Panc1 (cell line): ENCODE measurements at regions not wholly inside any gene's neighbourhood (a gene's known extent, or its start where the extent isn't known, plus 50 kb on each side); places are given as distances from the start of the nearest gene placed in this dataset.

Experiments
- ATAC-seq: fragments of 200-7000 bp; cut with Tn5 transposase; 2 replicates; pipeline ENCODE4 v1.9.1; 2020; ENCODE audit warnings: mild to moderate bottlenecking, moderate library complexity
- BruUV-seq: library from RNA; stranded (reverse); fragments of 400-500 nt; replicated peaks from 2 replicates; lab custom pipeline; 2021; lab: Mats Ljungman, UMichigan
- CTCF ChIA-PET: fragments of 300-600 bp; sonication (Branson Sonifier 250); formaldehyde crosslinking; loops from one replicate; lab custom pipeline; 2022; ENCODE audit warnings: antibody characterized with exemption; lab: Charles Lee
- POLR2A ChIA-PET: fragments of 300-600 bp; sonication (Branson Sonifier 250); formaldehyde crosslinking; loops from one replicate; lab custom pipeline; 2022; ENCODE audit warnings: antibody characterized with exemption; lab: Charles Lee
- DNase-seq: peaks from one replicate; pipeline ENCODE4 v3.0.0-alpha.2; 2010; ENCODE audit warnings: low read depth, low spot score
- H3K27ac ChIP-seq: 2 replicates; pipeline ENCODE4 v1.5.1; 2011; ENCODE audit warnings: mild to moderate bottlenecking, low read length, inconsistent platforms
- H3K27me3 ChIP-seq: fragments of 200-500 bp; sonication (Bioruptor generic); 2 replicates; pipeline ENCODE4 v1.6.0; 2014; ENCODE audit warnings: low read length, inconsistent platforms; ENCODE audit not compliant: control insufficient read depth, insufficient read depth
- H3K36me3 ChIP-seq: fragments of 200-500 bp; sonication (Bioruptor generic); 2 replicates; pipeline ENCODE4 v1.5.1; 2014; ENCODE audit warnings: inconsistent platforms, mild to moderate bottlenecking, low read length, moderate library complexity; ENCODE audit not compliant: control insufficient read depth, insufficient read depth
- H3K4me1 ChIP-seq: 2 replicates; pipeline ENCODE4 v1.5.1; 2011; ENCODE audit warnings: inconsistent platforms, mild to moderate bottlenecking, low read length, moderate library complexity; ENCODE audit not compliant: control insufficient read depth, insufficient read depth
- H3K4me3 ChIP-seq, 2 experiments: 2 replicates each; pipeline ENCODE4 v1.5.1; 2011 to 2012; ENCODE audit warnings: low read depth in 2 of 2, low read length in 2 of 2, mild to moderate bottlenecking in 2 of 2, inconsistent platforms in 1 of 2, moderate library complexity in 1 of 2
- H3K9me3 ChIP-seq: fragments of 200-500 bp; sonication (Bioruptor generic); 2 replicates; pipeline ENCODE4 v1.5.1; 2014; ENCODE audit warnings: low read depth, mild to moderate bottlenecking, inconsistent platforms, low read length, moderate library complexity; ENCODE audit not compliant: control insufficient read depth, insufficient read depth
- CTCF ChIP-seq: fragments of 450-650 bp; IDR thresholded peaks from 2 replicates; pipeline ENCODE4 v1.5.1; 2017; ENCODE audit warnings: mild to moderate bottlenecking
- POLR2AphosphoS5 ChIP-seq: IDR thresholded peaks from 2 replicates; pipeline ENCODE4 v1.6.1; 2012; ENCODE audit warnings: mild to moderate bottlenecking, low read depth, low read length, moderate library complexity
- REST ChIP-seq, 2 experiments: IDR thresholded peaks; 2 replicates each; pipeline ENCODE4 v1.6.1; 2011 to 2012; ENCODE audit warnings: low read depth in 2 of 2, control low read depth in 1 of 2, low read length in 1 of 2, mild to moderate bottlenecking in 1 of 2, moderate library complexity in 1 of 2; ENCODE audit not compliant: insufficient read depth in 1 of 2
- SIN3A ChIP-seq: IDR thresholded peaks from 2 replicates; pipeline ENCODE4 v1.6.1; 2012; ENCODE audit warnings: low read depth, mild to moderate bottlenecking, low read length, moderate library complexity, borderline replicate concordance; ENCODE audit not compliant: insufficient read depth
- TCF7L2 ChIP-seq: IDR thresholded peaks from 2 replicates; pipeline ENCODE4 v1.6.1; 2011; ENCODE audit warnings: mild to moderate bottlenecking, low read depth, low read length, inconsistent platforms
- in situ Hi-C: cut with HindIII; loops from 2 replicates; pipeline ENCODE4 v1.10.0; 2016; ENCODE audit warnings: low sequenced_read_pairs, low pct_unique_long_range_greater_than_20kb
- intact Hi-C: fragments of 100-400 bp; cut with micrococcal nuclease; formaldehyde crosslinking; loops from one replicate; pipeline ENCODE4 v1.10.0; 2022; ENCODE audit not compliant: unreplicated experiment

- Histone ChIP-seq H3K27ac (no peak overlapping the region), H3K4me1 (no peaks in the 10 kb centered on the region; the same call in 1 of the 2 replicates), H3K4me3 (no peak overlapping the region), H3K9me3 (no peaks in the 10 kb centered on the region), H3K27me3 (no peaks in the 10 kb centered on the region), H3K36me3 (no peaks in the 10 kb centered on the region)
- no peak for TF ChIP-seq REST (IDR thresholded peaks at IDR 0.05; ENCODE audit: insufficient read depth in 1 of 2, low read depth in 2 of 2, low read length in 1 of 2)
- no peak for TF ChIP-seq POLR2AphosphoS5
- no peak for TF ChIP-seq CTCF
- TF ChIP-seq SIN3A: no peak
- no peak for TF ChIP-seq TCF7L2
- no TSS peak for BruUV-seq
- intact Hi-C loops (no loop called here), in situ Hi-C loops (no loop called here)
- DNase-seq (no peak), ATAC-seq (no peak)
- CTCF ChIA-PET: interaction anchor here (0.5 to 1.2 kb wide), 2 partner anchors 25 to 44 kb away, joined by 5 read pairs; no protein-coding TSS in a partner anchor
- POLR2A ChIA-PET: interaction anchor here (0.5 kb wide), 1 partner anchor 119 kb away, joined by 5 read pairs; no protein-coding TSS in a partner anchor
Measured at GRCh38 chr16:87234601-87235000, 82.6 kb downstream of the C16orf95 start.

- Histone ChIP-seq H3K27ac (no peak overlapping the region), H3K4me3 (no peak overlapping the region), H3K27me3 (no peaks in the 10 kb centered on the region), H3K9me3 (no peaks in the 10 kb centered on the region), H3K36me3 (no peaks in the 10 kb centered on the region), H3K4me1 (no peaks in the 10 kb centered on the region; the same call in 1 of the 2 replicates)
- BruUV-seq: no TSS peak
- intact Hi-C loops: no loop called here
- POLR2A ChIA-PET: no interaction called here
- TF ChIP-seq TCF7L2: no peak
- peak; percentile 30 for TF ChIP-seq CTCF
- no peak for TF ChIP-seq REST (IDR thresholded peaks at IDR 0.05; ENCODE audit: insufficient read depth in 1 of 2, low read depth in 2 of 2, low read length in 1 of 2)
- TF ChIP-seq POLR2AphosphoS5: no peak
- in situ Hi-C loops: no loop called here
- DNase-seq (no peak), ATAC-seq (0 out of 2 replicates have a peak, but pooled peaks have one; percentile 42)
- CTCF ChIA-PET: no interaction called here
Measured at GRCh38 chr16:87235810-87236515, 81.2 kb downstream of the C16orf95 start.
